ENCODE measurements at regions not wholly inside any gene's neighbourhood (a gene's known extent, or its start where the extent isn't known, plus 50 kb on each side); places are given as distances from the start of the nearest gene placed in this dataset.
"Not testable (repeated sequence)": the region's sequence is repeated elsewhere in the genome, so short reads cannot be mapped to it uniquely, and the experiment has no call there.

DNA sequence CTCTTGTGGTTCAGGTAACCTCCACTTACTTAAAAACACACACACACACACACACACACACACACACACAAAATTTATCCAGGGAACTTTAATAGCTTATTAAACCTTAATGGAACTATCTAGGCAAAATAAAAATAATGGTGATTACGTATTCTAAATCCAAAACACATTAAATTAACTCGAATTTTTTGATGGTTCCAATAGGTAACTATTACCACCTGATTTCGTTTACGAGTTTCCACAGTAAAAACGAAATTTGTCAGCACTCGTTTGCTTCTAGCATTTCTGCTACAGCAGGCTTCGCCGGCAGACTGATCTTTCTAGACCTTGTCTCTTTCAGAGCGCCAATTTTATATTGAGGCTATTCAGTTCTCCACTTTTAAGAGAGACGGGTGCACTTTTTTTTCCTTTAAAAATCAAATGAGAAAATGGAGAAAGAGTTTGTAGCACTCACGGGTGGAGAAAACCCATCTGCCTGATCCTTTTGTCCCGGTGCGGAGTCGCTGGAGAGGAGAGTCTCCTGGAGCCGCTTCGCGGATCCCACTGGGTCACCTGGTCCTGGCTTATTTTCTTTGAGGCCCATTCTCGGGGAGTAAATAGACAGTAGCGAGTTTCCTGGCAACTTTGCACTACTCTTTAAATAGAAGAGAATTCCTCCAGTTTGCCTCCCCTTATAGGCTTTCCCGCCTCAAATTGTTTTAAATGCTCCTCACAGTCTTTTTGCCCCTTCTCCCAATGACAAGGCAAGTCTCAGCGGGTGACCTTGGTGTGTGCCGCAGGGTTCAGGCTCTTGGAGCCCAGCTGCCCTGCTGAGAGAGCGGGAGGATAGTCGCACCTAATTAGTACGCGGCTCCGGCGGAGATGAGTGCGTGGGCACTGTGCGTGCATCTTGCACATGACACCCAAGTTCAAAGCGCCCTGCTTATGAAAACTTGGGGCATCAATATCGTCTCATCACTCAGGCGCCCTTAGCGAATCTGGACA is 117.0 kb downstream of the KCNRG start:
- DNase-seq, result no peak

DNA sequence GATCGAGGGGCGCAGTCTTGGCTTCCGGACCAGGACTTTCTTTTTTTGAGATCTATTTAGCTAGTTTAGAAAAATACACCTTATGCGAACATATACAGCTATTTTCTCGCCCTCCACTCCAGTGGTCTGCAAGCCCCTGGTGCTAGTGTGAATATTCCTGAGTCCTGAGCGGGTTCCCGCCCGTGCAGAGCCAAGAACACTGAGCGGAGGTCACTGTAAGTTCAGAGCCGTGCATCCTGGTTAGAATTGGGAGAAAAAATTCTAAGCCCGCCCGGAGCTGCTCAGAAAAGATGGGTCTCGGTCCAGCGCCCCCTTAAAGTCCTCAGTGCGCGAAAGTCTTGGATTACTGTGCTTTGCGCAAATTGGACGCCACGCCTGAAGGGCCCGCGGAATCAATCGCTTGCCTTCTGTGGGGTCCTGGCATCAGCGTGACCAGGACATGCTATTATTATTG is 117.7 kb downstream of the KCNRG start:
- DNase-seq, result no peak

DNA sequence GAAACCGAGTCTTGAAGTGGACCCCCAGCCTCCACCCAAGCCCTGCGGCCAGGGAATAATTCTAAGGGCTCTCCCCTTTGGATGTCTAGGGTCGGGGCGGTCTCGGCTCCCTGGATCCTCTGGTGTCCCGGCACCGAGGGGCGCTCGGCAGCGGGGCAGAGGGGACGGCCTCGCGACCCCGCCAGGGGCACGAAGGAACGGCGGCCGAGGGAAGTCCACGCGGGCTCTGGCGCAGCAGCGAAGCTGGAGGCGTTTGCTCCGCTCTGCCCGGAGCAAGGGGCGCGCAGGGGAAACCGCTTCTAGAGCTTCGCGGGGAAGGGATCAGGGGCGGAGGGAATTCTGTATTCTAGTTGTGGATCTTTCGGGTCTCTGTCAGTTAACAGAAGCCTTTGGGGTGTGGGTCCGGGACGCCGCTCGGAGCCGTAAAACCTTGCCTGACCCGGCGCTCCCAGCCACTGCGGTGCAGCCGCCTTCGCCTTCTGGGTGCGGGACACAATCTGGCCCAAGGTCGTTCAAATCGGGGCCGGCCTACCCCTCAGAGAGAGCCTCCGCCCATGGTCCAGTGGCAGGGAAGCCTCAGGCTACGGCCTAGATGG is 118.2 kb downstream of the KCNRG start:
- no peak for DNase-seq

DNA sequence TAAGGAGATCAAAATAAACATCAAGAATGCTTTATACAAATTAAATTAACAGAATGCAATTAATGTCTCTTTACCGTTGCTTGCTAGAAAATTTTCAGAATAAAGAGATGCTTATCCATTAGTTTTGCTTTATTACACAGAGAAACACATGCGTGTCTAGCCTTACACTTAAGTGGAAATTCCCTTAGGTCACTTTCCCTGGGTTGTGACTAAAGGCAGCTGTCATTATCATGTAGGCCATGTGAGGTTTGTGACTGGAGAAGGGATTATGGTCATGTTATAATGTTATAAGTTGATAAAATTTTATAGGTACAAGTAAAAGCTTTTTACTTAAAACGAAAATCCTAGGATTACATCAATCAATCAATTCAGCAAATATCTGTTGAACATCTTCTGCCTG is 121.0 kb downstream of the KCNRG start:
- DNase-seq, result peak in 1 of 2 donors; percentile 27

DNA sequence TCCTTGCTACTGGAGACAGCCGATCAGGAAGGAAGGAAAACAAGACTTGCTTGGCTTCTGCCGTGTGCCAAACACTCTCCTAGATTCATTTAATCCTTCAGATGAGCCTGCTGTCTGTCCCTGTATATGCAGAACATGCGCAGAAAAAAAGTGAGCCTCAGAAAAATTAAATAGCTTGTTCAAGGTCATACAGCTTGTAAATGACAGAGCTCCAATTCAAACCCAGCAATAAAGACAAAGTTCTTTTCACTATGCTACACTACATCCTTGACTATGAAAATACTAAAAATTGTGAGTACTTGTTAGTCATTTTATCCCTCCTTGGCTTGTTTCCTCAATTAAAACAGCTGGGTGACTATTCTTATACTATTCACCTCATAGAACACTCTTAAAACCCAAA is 121.4 kb downstream of the KCNRG start:
- no peak for DNase-seq

GRCh38 chr13:50139435-50139934 is 124.2 kb downstream of the KCNRG start:
- DNase-seq, result not testable (repeated sequence)

- DNase-seq, result peak in 1 of 2 donors; percentile 35
Observed at GRCh38 chr13:50140153-50140552, 124.9 kb downstream of the KCNRG start.

- peak; percentile 75 to 86 for DNase-seq
Observed at GRCh38 chr13:50140581-50141374, 125.5 kb downstream of the KCNRG start.

DNA sequence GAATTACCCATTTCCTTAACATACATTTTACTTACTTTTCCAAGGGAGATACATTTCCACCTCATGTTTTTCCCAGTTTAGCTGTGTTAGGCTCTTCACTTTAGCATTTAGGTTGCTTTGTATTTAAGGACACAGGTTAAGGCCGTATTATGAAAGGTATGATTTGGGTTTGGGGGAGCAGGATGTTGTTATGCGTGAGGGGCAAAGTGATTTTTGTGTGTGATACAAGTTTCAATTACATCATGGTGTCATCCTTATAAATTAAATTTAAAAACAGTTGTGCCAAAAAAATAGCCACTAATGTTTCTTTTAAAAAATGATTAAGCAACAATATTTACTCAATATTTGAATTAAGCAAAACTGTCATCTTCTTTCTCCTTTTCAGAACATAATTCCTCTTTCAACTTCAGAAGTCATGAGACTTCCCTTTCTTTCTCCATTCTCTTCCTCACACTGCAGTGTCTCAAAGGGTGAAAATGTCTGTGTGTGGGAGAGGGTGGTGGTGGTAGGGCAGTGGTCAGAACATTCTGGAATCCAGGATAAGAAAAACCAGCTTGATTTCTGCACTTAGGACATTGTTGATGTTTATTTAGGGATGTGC is 126.2 kb downstream of the KCNRG start:
- peak; percentile 82 to 89 for DNase-seq

DNA sequence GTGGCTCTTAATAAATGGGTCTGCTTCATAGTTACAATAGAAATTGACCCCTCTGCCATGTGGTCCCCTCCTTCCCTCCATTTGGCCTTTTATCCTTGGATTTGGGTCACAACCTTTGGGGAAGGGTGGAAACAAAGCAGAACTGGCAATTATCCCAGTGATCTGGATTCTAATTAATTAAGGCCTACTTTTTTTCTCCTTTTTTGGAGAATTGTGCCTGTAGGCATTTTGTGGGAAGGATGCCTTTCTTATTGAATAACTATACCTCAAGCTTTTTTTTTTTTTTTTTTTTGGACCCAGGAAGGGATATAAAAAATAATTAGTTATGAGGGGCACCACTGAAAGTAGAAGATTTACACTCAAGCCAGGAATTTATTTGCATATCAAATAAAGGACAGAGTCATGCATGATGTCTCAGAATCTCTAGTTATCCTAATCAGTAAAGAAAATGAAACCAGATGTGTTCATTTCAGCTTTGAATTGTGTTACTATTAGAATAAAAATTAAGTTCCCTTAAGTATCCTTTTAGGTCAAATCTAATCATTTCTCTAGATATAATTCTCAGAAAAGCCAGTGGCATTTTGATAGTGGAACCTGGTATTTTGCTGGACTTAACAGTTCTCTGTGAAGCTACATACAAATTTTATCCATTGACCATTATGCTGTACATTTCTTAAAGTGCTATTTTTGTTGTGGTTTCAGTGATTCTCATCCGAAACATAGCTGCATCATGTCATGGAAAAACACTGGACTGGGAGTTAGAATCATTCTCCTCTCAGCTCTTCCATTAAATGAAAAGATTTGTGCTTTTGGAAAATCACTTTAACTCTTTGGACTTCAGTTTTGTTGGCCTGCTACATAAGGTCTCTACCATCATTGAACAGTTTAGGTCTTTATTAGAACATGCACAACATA is 129.3 kb downstream of the KCNRG start:
- no peak for DNase-seq

DNA sequence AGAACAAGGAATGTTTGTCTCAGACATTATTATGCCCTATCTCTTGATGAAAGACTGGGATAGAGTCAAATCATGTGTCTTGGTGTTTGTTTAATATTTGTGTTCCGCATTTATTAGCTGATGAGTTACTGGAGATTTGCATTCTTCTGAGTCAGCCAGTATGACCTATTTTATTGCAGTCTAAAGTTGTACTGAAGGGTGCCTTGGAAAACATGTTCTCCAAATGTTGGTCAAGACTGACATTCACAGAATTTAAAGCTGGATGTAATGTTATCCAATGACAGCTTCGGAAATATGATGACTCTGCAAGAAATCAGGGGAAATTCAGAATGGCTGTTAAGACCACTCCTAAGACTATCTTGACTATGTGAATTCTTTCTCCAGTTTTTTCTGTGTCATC is 134.0 kb downstream of the KCNRG start:
- no peak for DNase-seq

DNA sequence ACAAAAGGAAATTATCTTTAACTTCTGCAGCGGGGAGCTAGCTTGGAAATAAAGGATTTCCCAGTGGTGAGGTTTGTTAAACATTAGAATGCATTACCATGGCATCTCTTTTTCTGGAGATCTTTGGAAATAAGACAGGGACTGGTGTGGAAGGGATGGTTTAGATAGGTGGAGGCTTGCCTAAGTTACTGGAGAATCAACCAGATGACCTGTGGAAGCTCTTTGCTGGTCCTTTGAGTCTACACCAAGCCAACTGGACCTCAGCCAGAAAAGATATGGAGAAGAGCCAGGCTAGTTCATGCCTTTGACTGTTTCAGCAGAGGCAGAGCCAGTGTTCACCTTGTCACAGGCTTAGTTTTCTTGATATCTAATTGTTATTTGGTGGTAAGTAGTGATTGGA is 134.7 kb downstream of the KCNRG start:
- DNase-seq, result no peak

DNA sequence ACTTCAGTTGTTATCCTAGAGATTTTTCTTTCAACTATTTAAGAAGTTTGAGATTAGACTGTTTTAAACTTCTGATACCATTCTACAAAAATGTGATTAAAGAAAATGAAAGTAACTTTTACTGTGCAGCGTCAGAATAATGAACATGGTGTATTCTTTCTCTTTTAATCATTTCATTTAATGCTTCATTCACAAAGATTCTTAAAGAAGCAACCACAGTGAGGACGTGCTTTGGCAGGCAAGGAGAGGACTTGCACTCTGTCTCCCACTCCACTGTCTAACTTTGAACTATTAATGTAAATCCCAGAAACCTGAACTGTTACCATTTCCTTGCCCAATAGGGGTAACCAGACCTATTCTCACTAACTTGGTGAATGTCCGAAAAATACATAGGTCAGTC is 137.0 kb downstream of the KCNRG start:
- no peak for DNase-seq

DNA sequence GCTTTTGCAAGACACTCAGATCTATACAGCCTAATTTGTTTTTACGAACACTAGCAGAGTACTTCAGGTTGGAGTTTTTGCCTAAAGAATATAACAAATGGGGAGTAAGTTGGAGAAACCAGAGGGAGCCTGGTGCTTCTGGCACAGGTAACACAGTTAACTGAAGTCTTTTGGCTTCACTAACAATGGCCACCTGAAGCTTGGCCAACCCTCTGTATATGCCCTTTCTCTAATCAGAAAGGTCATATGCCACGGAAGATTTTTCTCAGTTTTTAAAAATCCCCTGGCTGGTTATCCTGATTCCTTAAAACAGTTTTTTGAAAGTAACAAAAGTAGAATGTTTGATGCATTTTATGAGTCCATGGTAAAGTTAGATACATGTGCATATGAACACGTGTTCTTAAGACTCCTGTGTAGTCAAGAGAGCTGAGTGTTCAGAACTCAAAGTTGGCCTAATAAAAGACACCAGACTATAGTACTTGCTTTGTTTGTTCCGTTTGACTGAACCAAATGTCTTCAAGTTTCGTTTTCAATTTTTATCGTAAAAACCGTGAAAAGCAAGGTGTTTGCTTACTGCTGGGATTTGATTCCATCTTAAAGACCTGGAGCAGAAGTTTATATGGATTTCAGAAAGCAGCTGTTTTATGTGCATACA is 137.5 kb downstream of the KCNRG start:
- DNase-seq, result no peak

GRCh38 chr13:50153401-50153800 is 138.2 kb downstream of the KCNRG start:
- DNase-seq, result no peak

DNA sequence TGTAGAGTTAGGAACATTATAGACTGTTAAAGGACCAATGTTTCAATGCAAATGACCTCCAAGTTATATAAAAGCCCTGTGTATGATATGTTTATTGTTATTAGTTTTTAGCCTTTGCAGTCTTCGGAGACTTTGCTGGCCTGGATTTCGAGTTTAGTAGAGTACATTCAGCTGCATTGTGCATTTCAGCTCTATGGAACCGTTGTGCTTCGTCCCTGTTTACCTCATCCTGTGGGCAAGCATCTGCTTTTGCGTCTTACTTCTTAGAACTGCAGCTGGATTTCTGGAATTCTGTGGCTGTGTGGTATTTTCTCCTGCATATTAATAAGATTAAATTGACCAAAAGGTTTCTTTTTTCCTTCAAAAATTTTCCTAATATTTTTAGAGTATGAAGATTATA is 138.6 kb downstream of the KCNRG start:
- no peak for DNase-seq

DNA sequence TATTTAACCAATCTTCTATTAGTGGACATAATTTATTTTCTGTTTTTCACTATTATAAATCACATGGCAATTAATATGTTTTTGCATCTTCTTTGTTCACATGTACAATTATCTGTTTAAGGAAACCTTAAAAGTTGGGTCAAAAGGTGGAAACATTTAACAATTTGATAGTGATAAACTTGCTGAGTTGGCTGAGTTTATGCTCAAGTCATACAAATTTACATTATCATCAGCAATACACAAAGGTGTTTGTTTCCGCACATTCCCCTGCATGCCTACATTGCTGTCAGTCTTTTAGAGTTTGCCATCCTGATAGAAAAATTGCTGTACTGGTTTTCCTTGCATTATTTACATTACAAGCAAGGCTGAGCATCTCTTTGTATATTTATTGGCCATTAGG is 139.5 kb downstream of the KCNRG start:
- no peak for DNase-seq

DNA sequence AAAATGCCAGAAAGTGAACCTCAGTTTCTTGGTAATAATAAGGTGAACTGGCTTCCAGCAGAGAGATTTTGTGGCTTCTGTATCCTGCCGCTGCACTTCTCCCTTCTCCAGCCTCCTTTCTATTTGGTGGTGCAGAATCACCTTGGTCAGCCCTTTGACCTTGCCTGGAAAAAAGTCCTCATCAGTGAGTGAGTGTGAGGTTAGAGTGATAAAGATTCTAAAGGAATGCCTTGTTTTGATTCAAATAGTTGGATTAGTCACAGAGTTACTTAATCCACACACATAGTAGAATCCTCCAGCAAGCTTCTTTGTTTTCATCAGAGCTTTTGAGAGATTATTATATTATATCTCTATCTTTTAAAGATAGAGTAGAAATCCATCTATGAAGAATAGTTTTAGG is 140.9 kb downstream of the KCNRG start:
- no peak for DNase-seq

DNA sequence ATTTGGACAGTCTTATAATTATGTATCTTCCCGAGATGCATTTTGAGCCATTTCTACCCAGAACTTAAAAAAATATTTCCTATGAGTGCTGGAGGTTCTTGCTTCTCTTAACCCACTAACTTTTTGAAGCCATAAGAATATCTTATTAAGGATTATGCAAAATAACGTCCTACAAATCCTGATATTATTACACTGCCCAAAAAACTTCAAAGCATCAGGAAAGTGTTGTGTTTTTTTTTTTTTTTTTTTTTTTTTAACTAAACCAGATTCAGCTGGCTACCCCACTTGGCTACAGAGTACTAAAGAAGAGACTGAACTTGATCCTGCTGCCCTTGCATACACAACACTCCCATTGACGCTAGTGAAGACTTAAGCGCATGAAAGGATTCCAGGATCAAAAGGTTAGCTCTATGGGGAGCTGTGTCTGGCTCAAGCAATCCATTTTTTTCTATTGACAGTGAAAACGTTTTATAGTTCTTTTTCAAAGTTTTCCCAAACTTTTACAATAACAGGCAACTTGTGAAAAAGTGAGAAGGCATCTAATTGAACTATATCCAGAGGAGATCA is 141.4 kb downstream of the KCNRG start:
- DNase-seq, result no peak

DNA sequence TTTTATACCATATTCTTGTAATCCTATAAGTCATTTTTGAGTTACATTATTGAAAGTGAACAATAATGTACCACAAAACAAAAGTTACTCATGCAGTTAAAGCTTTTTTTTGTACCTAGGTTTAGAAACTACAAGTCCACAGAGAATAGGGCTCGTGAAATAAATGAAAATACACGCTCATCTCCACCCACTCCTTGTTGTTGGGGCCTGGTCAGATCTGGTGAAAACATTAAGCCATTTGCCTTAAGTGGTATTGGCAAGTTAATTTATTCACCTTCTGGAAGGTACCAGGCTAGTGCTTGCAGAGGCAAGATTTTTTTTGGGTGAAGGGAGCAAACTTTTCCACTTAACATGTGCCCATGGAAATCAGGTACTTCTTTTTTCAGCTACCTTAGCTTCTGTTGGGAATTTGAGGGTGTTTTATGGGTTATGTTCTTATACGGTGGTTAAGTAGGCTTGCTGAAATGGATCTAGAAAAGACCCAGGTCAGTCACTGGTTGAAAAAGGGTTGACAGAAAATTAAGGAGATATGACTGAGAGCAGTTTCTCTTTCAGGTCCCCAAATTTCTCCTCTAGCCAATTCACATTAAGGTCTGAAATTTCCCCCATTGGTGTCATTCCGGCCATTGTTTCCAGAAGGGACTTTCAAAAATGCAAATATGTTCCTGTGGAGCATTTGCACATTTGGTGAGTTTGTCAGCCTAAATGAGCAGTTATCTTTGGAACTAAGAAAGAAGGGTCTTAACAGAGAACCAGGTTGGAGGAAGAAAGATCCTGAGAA is 143.3 kb downstream of the KCNRG start:
- DNase-seq, result no peak

Measured in inflammatory macrophage treated with lipopolysaccharide for 1 hour (primary cell).